Mesodermal cell (in vitro differentiated cells): ENCODE measurements at regions not wholly inside any gene's neighbourhood (a gene's known extent, or its start where the extent isn't known, plus 50 kb on each side); places are given as distances from the start of the nearest gene placed in this dataset.

Source experiments
- H3K27ac ChIP-seq: 2 replicates; pipeline ENCODE4 v1.7.0; 2013; ENCODE audit warnings: mild to moderate bottlenecking, low read depth, low read length, moderate library complexity; ENCODE audit not compliant: severe bottlenecking
- H3K36me3 ChIP-seq: 2 replicates; pipeline ENCODE4 v1.7.1; 2013; ENCODE audit warnings: mild to moderate bottlenecking, low read length, moderate library complexity; ENCODE audit not compliant: control insufficient read depth, insufficient read depth
- H3K4me1 ChIP-seq: one replicate; pipeline ENCODE4 v1.7.1; 2013; ENCODE audit warnings: mild to moderate bottlenecking, low read length; ENCODE audit not compliant: insufficient read depth, control insufficient read depth, poor library complexity, severe bottlenecking
- H3K4me3 ChIP-seq: 2 replicates; pipeline ENCODE4 v1.7.0; 2013; ENCODE audit warnings: low read length, control low read depth, mild to moderate bottlenecking; ENCODE audit not compliant: insufficient read depth, poor library complexity, severe bottlenecking; ENCODE audit errors: extremely low read depth
- H3K9me3 ChIP-seq: 2 replicates; pipeline ENCODE4 v1.7.1; 2013; ENCODE audit warnings: mild to moderate bottlenecking, low read length, moderate library complexity; ENCODE audit not compliant: control insufficient read depth
- WGBS, 2 experiments: methylation state at CpG; one replicate each; pipeline ENCODE4 v1.1.5; 2013; ENCODE audit warnings: missing lambda C conversion rate in 2 of 2; ENCODE audit not compliant: insufficient coverage in 2 of 2; 5-methylcytosine and 5-hydroxymethylcytosine counted together

- Histone ChIP-seq H3K9me3 (no peaks in the 10 kb centered on the region), H3K4me3 (no peak overlapping the region), H3K4me1 (no peaks in the 10 kb centered on the region), H3K36me3 (no peaks in the 10 kb centered on the region), H3K27ac (no peak overlapping the region)
- 70 to 89% methylated on average over 2 to 3 of the region's 6 CpGs for WGBS, 2 experiments
Measured at GRCh38 chr7:35991511-35992232, 161.4 kb upstream of the EEPD1 start.

GRCh38 chr7:35992436-35992835 lies 160.6 kb upstream of the EEPD1 start:
- no peaks in the 10 kb centered on the region for H3K4me1 ChIP-seq
- H3K36me3 ChIP-seq, result no peaks in the 10 kb centered on the region
- no peak overlapping the region for H3K27ac ChIP-seq
- no peaks in the 10 kb centered on the region for H3K9me3 ChIP-seq
- WGBS, 2 experiments, result no CpG with 5 or more reads among the region's 1 CpG
- H3K4me3 ChIP-seq, result no peak overlapping the region

GRCh38 chr7:35993113-35993512 lies 159.9 kb upstream of the EEPD1 start:
- Histone ChIP-seq H3K9me3 (no peaks in the 10 kb centered on the region), H3K27ac (no peak overlapping the region), H3K4me1 (no peaks in the 10 kb centered on the region), H3K4me3 (no peak overlapping the region), H3K36me3 (no peaks in the 10 kb centered on the region)
- 75 to 100% methylated on average over 1 of the region's 2 CpGs for WGBS, 2 experiments

GRCh38 chr7:35993676-35994606 lies 159.1 kb upstream of the EEPD1 start:
- no peaks in the 10 kb centered on the region for H3K36me3 ChIP-seq
- WGBS, 2 experiments, result 93% methylated on average over 5 to 6 of the region's 8 CpGs
- no peaks in the 10 kb centered on the region for H3K9me3 ChIP-seq
- no peak overlapping the region for H3K4me3 ChIP-seq
- peak overlapping the region; percentile 36 for H3K27ac ChIP-seq
- H3K4me1 ChIP-seq, result no peaks in the 10 kb centered on the region

- Histone ChIP-seq H3K4me1 (no peaks in the 10 kb centered on the region), H3K27ac (no peak overlapping the region), H3K36me3 (no peaks in the 10 kb centered on the region), H3K4me3 (no peak overlapping the region), H3K9me3 (no peaks in the 10 kb centered on the region)
- WGBS, 2 experiments, result 86 to 89% methylated on average over 4 of the region's 4 CpGs
Measured at GRCh38 chr7:35995334-35995733, 157.7 kb upstream of the EEPD1 start.

- Histone ChIP-seq H3K4me1 (no peaks in the 10 kb centered on the region), H3K27ac (no peak overlapping the region), H3K36me3 (no peaks in the 10 kb centered on the region), H3K9me3 (no peaks in the 10 kb centered on the region), H3K4me3 (no peak overlapping the region)
- 90 to 92% methylated on average over 2 of the region's 5 CpGs for WGBS, 2 experiments
Measured at GRCh38 chr7:35998481-35998880, 154.6 kb upstream of the EEPD1 start.

- no peak overlapping the region for H3K4me3 ChIP-seq
- no peaks in the 10 kb centered on the region for H3K4me1 ChIP-seq
- WGBS, 2 experiments, result 88 to 95% methylated on average over 3 of the region's 3 CpGs
- H3K9me3 ChIP-seq, result no peaks in the 10 kb centered on the region
- no peak overlapping the region for H3K27ac ChIP-seq
- H3K36me3 ChIP-seq, result no peaks in the 10 kb centered on the region
Measured at GRCh38 chr7:36001546-36001945, 151.5 kb upstream of the EEPD1 start.

- Histone ChIP-seq H3K4me1 (no peaks in the 10 kb centered on the region), H3K4me3 (no peak overlapping the region), H3K36me3 (no peaks in the 10 kb centered on the region), H3K27ac (no peak overlapping the region), H3K9me3 (no peaks in the 10 kb centered on the region)
- 86 to 100% methylated on average over 1 of the region's 2 CpGs for WGBS, 2 experiments
Measured at GRCh38 chr7:36002900-36003299, 150.2 kb upstream of the EEPD1 start.

- Histone ChIP-seq H3K9me3 (no peaks in the 10 kb centered on the region), H3K4me1 (no peaks in the 10 kb centered on the region), H3K36me3 (no peaks in the 10 kb centered on the region), H3K27ac (no peak overlapping the region), H3K4me3 (no peak overlapping the region)
- WGBS, 2 experiments, result no CpG with 5 or more reads among the region's 1 CpG
Measured at GRCh38 chr7:36003343-36003742, 149.7 kb upstream of the EEPD1 start.

GRCh38 chr7:36005293-36005692 lies 147.8 kb upstream of the EEPD1 start:
- Histone ChIP-seq H3K36me3 (no peaks in the 10 kb centered on the region), H3K9me3 (no peaks in the 10 kb centered on the region), H3K27ac (no peak overlapping the region), H3K4me3 (no peak overlapping the region), H3K4me1 (no peaks in the 10 kb centered on the region)
- WGBS, 2 experiments, result 86% methylated on average over 1 of the region's 3 CpGs; no CpG with 5 or more reads in 1 of the 2 experiments

- no peaks in the 10 kb centered on the region for H3K36me3 ChIP-seq
- H3K4me3 ChIP-seq, result no peak overlapping the region
- H3K9me3 ChIP-seq, result no peaks in the 10 kb centered on the region
- H3K27ac ChIP-seq, result no peak overlapping the region
- no peaks in the 10 kb centered on the region for H3K4me1 ChIP-seq
Measured at GRCh38 chr7:36005876-36006275, 147.2 kb upstream of the EEPD1 start.
